Thyroid gland (tissue), 4 donors: ENCODE measurements at regions not wholly inside any gene's neighbourhood (a gene's known extent, or its start where the extent isn't known, plus 50 kb on each side); places are given as distances from the start of the nearest gene placed in this dataset.

ENCODE experiments used
- POLR2A ChIP-seq, 2 donors: fragments of 450-650 bp; IDR thresholded peaks; one replicate each; pipeline ENCODE4 v1.6.1; 2017; ENCODE audit warnings: antibody characterized with exemption in 2 of 2, mild to moderate bottlenecking in 2 of 2, moderate library complexity in 1 of 2
- TF ChIP-seq, protein P1 (sequence below), 6 experiments: fragments of 200-600 bp in 3 of 6; fragments of 450-650 bp in 3 of 6; sonication (generic) in 3 of 6; IDR thresholded peaks; one replicate each; pipeline ENCODE4 v1.5.1; 2016 to 2019; ENCODE audit warnings: antibody characterized with exemption in 6 of 6, mild to moderate bottlenecking in 2 of 6, inconsistent platforms in 1 of 6, moderate library complexity in 1 of 6

DNA sequence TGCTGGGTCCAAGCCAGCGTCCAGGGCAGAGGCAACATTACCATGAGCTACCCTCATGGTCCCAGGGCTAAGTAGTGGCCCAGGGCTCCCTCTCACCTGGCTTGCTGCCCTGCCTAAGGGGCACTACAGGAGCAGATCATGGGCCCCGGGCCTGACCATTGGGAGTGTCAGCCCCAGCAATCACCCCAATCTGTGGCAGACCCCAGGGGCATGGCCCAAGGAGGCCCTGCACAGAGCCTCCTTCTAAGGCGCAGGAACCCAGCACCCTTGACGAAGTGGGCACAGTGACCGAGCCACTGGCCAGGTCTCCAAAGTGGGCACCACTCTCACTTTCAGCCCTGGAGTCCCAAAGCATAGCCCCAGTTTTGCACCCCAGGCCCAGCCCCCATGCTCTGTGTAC lies 667.1 kb downstream of the SH3BGRL start:
- TF ChIP-seq, protein P1, sequence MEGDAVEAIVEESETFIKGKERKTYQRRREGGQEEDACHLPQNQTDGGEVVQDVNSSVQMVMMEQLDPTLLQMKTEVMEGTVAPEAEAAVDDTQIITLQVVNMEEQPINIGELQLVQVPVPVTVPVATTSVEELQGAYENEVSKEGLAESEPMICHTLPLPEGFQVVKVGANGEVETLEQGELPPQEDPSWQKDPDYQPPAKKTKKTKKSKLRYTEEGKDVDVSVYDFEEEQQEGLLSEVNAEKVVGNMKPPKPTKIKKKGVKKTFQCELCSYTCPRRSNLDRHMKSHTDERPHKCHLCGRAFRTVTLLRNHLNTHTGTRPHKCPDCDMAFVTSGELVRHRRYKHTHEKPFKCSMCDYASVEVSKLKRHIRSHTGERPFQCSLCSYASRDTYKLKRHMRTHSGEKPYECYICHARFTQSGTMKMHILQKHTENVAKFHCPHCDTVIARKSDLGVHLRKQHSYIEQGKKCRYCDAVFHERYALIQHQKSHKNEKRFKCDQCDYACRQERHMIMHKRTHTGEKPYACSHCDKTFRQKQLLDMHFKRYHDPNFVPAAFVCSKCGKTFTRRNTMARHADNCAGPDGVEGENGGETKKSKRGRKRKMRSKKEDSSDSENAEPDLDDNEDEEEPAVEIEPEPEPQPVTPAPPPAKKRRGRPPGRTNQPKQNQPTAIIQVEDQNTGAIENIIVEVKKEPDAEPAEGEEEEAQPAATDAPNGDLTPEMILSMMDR (IDR thresholded peaks at IDR 0.05) = no peak
- no peak for TF ChIP-seq POLR2A (IDR thresholded peaks at IDR 0.05)
